IMR-90 (cell line): ENCODE measurements at regions not wholly inside any gene's neighbourhood (a gene's known extent, or its start where the extent isn't known, plus 50 kb on each side); places are given as distances from the start of the nearest gene placed in this dataset.

Source experiments
- BHLHE40 ChIP-seq: fragments of 150-350 bp; IDR thresholded peaks from 2 replicates; pipeline ENCODE4 v1.6.1; 2016; ENCODE audit warnings: mild to moderate bottlenecking, low read depth, low read length
- CEBPB ChIP-seq: IDR thresholded peaks from 2 replicates; pipeline ENCODE4 v1.6.1; 2012; ENCODE audit warnings: low read depth, low read length, improper control_type of control experiment
- CHD1 ChIP-seq: IDR thresholded peaks from 2 replicates; pipeline ENCODE4 v1.6.1; 2012; ENCODE audit warnings: low read depth, low read length, improper control_type of control experiment
- MAFK ChIP-seq: IDR thresholded peaks from 2 replicates; pipeline ENCODE4 v1.6.1; 2012; ENCODE audit warnings: low read depth, low read length, improper control_type of control experiment
- MAZ ChIP-seq: IDR thresholded peaks from 2 replicates; pipeline ENCODE4 v1.6.1; 2012; ENCODE audit warnings: low read depth, mild to moderate bottlenecking, low read length, improper control_type of control experiment, moderate library complexity, borderline replicate concordance
- MXI1 ChIP-seq: IDR thresholded peaks from 2 replicates; pipeline ENCODE4 v1.6.1; 2012; ENCODE audit warnings: low read depth, mild to moderate bottlenecking, low read length, moderate library complexity, borderline replicate concordance
- POLR2A ChIP-seq: IDR thresholded peaks from 2 replicates; pipeline ENCODE4 v1.6.1; 2012; ENCODE audit warnings: mild to moderate bottlenecking, low read depth, low read length
- RAD21 ChIP-seq: IDR thresholded peaks from 2 replicates; pipeline ENCODE4 v1.6.1; 2012; ENCODE audit warnings: low read length, improper control_type of control experiment
- RCOR1 ChIP-seq: IDR thresholded peaks from 2 replicates; pipeline ENCODE4 v1.6.1; 2012; ENCODE audit warnings: mild to moderate bottlenecking, low read length, improper control_type of control experiment; ENCODE audit not compliant: insufficient replicate concordance
- SMC3 ChIP-seq: fragments of 150-350 bp; IDR thresholded peaks from 2 replicates; pipeline ENCODE4 v1.6.1; 2016; ENCODE audit warnings: low read depth, mild to moderate bottlenecking, antibody characterized with exemption, low read length, moderate library complexity
- TF ChIP-seq, protein P1 (sequence below): conservative IDR thresholded peaks from 2 replicates; pipeline ENCODE4 v1.5.1; 2012; ENCODE audit warnings: mild to moderate bottlenecking, low read depth, low read length, improper control_type of control experiment
- TF ChIP-seq, protein P2 (sequence below): fragments of 150-350 bp; IDR thresholded peaks from 2 replicates; pipeline ENCODE4 v1.6.1; 2017; ENCODE audit warnings: mild to moderate bottlenecking, antibody characterized with exemption, low read length, low read depth
- TF ChIP-seq, protein P3 (sequence below): fragments of 150-350 bp; IDR thresholded peaks from 2 replicates; pipeline ENCODE4 v1.6.1; 2016; ENCODE audit warnings: low read depth, mild to moderate bottlenecking, low read length, moderate library complexity, borderline replicate concordance

DNA sequence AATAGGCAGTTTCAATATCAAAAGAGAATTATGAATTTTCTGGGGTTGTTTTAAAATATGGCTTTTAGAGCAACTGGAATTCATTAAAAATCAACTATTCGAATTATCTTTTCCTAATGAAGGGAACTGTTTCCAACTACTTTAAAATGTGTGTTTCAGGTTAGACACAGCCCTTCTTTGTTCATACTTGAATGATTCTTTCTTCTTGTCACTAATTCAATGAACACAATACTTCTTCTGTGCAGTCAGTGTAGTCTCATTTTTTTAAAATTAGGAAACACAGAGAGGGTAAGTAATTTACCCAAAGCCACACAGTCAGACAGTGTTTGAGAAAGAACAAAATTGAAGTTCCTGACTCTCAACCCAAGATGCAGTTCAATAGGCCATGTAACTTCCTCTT, 414.0 kb downstream of the CCDC91 start:
- no peak for TF ChIP-seq RCOR1
- TF ChIP-seq, protein P1, sequence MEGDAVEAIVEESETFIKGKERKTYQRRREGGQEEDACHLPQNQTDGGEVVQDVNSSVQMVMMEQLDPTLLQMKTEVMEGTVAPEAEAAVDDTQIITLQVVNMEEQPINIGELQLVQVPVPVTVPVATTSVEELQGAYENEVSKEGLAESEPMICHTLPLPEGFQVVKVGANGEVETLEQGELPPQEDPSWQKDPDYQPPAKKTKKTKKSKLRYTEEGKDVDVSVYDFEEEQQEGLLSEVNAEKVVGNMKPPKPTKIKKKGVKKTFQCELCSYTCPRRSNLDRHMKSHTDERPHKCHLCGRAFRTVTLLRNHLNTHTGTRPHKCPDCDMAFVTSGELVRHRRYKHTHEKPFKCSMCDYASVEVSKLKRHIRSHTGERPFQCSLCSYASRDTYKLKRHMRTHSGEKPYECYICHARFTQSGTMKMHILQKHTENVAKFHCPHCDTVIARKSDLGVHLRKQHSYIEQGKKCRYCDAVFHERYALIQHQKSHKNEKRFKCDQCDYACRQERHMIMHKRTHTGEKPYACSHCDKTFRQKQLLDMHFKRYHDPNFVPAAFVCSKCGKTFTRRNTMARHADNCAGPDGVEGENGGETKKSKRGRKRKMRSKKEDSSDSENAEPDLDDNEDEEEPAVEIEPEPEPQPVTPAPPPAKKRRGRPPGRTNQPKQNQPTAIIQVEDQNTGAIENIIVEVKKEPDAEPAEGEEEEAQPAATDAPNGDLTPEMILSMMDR, result no peak
- no peak for TF ChIP-seq POLR2A
- no peak for TF ChIP-seq BHLHE40
- TF ChIP-seq SMC3, result no peak
- no peak for TF ChIP-seq MAZ
- TF ChIP-seq MAFK, result no peak
- TF ChIP-seq, protein P2, sequence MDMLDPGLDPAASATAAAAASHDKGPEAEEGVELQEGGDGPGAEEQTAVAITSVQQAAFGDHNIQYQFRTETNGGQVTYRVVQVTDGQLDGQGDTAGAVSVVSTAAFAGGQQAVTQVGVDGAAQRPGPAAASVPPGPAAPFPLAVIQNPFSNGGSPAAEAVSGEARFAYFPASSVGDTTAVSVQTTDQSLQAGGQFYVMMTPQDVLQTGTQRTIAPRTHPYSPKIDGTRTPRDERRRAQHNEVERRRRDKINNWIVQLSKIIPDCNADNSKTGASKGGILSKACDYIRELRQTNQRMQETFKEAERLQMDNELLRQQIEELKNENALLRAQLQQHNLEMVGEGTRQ, result no peak
- TF ChIP-seq MXI1, result no peak
- TF ChIP-seq CEBPB, result no peak
- TF ChIP-seq CHD1, result no peak
- TF ChIP-seq, protein P3, sequence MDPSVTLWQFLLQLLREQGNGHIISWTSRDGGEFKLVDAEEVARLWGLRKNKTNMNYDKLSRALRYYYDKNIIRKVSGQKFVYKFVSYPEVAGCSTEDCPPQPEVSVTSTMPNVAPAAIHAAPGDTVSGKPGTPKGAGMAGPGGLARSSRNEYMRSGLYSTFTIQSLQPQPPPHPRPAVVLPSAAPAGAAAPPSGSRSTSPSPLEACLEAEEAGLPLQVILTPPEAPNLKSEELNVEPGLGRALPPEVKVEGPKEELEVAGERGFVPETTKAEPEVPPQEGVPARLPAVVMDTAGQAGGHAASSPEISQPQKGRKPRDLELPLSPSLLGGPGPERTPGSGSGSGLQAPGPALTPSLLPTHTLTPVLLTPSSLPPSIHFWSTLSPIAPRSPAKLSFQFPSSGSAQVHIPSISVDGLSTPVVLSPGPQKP, result no peak
- no peak for TF ChIP-seq RAD21
